B cell (primary cell): ENCODE measurements at regions not wholly inside any gene's neighbourhood (a gene's known extent, or its start where the extent isn't known, plus 50 kb on each side); places are given as distances from the start of the nearest gene placed in this dataset.

Experiments used
- ATAC-seq: fragments of 200-7000 bp; cut with Tn5 transposase; one replicate; pipeline ENCODE4 v1.10.0; 2021; ENCODE audit warnings: low read depth, mild to moderate bottlenecking, moderate number of reproducible peaks, moderate library complexity
- CTCF ChIA-PET: fragments of 350-600 bp; sonication (Branson Sonifier 250); formaldehyde crosslinking; loops from one replicate; lab custom pipeline; 2021; ENCODE audit warnings: antibody characterized with exemption, inconsistent platforms; lab: Charles Lee
- POLR2A ChIA-PET: fragments of 350-600 bp; sonication (Branson Sonifier 250); formaldehyde crosslinking; loops from one replicate; lab custom pipeline; 2021; ENCODE audit warnings: antibody characterized with exemption; lab: Charles Lee
- DNase-seq: peaks from one replicate; pipeline ENCODE4 v3.0.0; 2013
- H2AFZ ChIP-seq: 2 replicates; pipeline ENCODE4 v1.6.1; 2012; ENCODE audit warnings: mild to moderate bottlenecking, low read depth, low read length; ENCODE audit not compliant: insufficient read depth, poor library complexity, severe bottlenecking
- H3K27ac ChIP-seq, 2 donors: 1 replicate in 1 of 2; 2 replicates in 1 of 2; pipeline ENCODE4 v1.5.1; 2012 to 2013; ENCODE audit warnings: low read length in 2 of 2, mild to moderate bottlenecking in 2 of 2, moderate library complexity in 1 of 2
- H3K27me3 ChIP-seq, 4 experiments: fragments of 200-600 bp in 1 of 4; sonication (generic) in 1 of 4; replicated peaks in 1 of 4; 1 replicate in 2 of 4; 2 replicates in 2 of 4; pipeline versions ENCODE4 v1.6.1 to v1.7.0; 2013 to 2016; ENCODE audit warnings: low read length in 3 of 4, mild to moderate bottlenecking in 2 of 4, mixed read lengths in 1 of 4, moderate library complexity in 1 of 4; ENCODE audit not compliant: insufficient read depth in 4 of 4, control insufficient read depth in 3 of 4; ENCODE audit errors: control extremely low read depth in 1 of 4
- H3K36me3 ChIP-seq, 2 experiments: replicated peaks in 1 of 2; 1 replicate in 1 of 2; 2 replicates in 1 of 2; pipeline versions ENCODE4 v1.6.1 to v1.7.1; 2013; ENCODE audit warnings: low read length in 1 of 2; ENCODE audit not compliant: insufficient read depth in 2 of 2, control insufficient read depth in 1 of 2; ENCODE audit errors: control extremely low read depth in 1 of 2, extremely low read depth in 1 of 2
- H3K4me1 ChIP-seq, 2 donors: fragments of 200-600 bp in 1 of 2; sonication (generic) in 1 of 2; 1 replicate in 1 of 2; 2 replicates in 1 of 2; pipeline versions ENCODE4 v1.5.1 to v1.6.1; 2013 to 2017; ENCODE audit warnings: low read length in 2 of 2; ENCODE audit not compliant: control insufficient read depth in 2 of 2, insufficient read depth in 2 of 2
- H3K4me2 ChIP-seq: replicated peaks from 2 replicates; pipeline ENCODE3; 2012; ENCODE audit warnings: mild to moderate bottlenecking, low read depth, low read length; ENCODE audit not compliant: poor library complexity, severe bottlenecking
- H3K4me3 ChIP-seq, 5 experiments: fragments of 200-600 bp in 1 of 5; sonication (generic) in 1 of 5; 1 replicate in 3 of 5; 2 replicates in 2 of 5; pipeline versions ENCODE4 v1.5.1 to v1.7.0; 2011 to 2016; ENCODE audit warnings: low read length in 4 of 5, mild to moderate bottlenecking in 4 of 5, low read depth in 2 of 5, control low read depth in 1 of 5, moderate library complexity in 1 of 5; ENCODE audit not compliant: insufficient read depth in 1 of 5; ENCODE audit errors: control extremely low read depth in 1 of 5, extremely low read depth in 1 of 5
- H3K79me2 ChIP-seq: fragments of 200-600 bp; sonication (generic); one replicate; pipeline ENCODE4 v1.6.0; 2016; ENCODE audit warnings: low read length; ENCODE audit not compliant: control insufficient read depth, insufficient read depth
- H3K9ac ChIP-seq: fragments of 200-600 bp; sonication (generic); 2 replicates; pipeline ENCODE4 v1.6.1; 2017; ENCODE audit warnings: mild to moderate bottlenecking, low read length, moderate library complexity
- H3K9me3 ChIP-seq, 3 donors: one replicate each; pipeline versions ENCODE4 v1.6.1 to v1.7.1; 2013; ENCODE audit warnings: low read length in 2 of 3; ENCODE audit not compliant: control insufficient read depth in 2 of 3, insufficient read depth in 1 of 3; ENCODE audit errors: control extremely low read depth in 1 of 3
- H4K20me1 ChIP-seq: 2 replicates; pipeline ENCODE4 v1.6.0; 2012; ENCODE audit warnings: mild to moderate bottlenecking, low read length; ENCODE audit not compliant: insufficient read depth, control insufficient read depth, poor library complexity, severe bottlenecking
- H3K27ac Mint-ChIP-seq: one replicate; pipeline ENCODE4 v1.8.0; 2021; ENCODE audit warnings: mixed read lengths
- H3K27me3 Mint-ChIP-seq: one replicate; pipeline ENCODE4 v1.8.0; 2021; ENCODE audit warnings: mixed read lengths
- H3K4me1 Mint-ChIP-seq: one replicate; pipeline ENCODE4 v1.8.0; 2021; ENCODE audit warnings: mixed read lengths
- H3K4me3 Mint-ChIP-seq: one replicate; pipeline ENCODE4 v1.8.0; 2021; ENCODE audit warnings: mixed read lengths
- H3K9me3 Mint-ChIP-seq: one replicate; pipeline ENCODE4 v1.8.0; 2022; ENCODE audit warnings: mixed read lengths; ENCODE audit not compliant: insufficient read depth
- CTCF ChIP-seq: fragments of 200-600 bp; IDR thresholded peaks from one replicate; pipeline ENCODE4 v1.8.0; 2022; ENCODE audit warnings: antibody characterized with exemption, mild to moderate bottlenecking
- EZH2 ChIP-seq: IDR thresholded peaks from 2 replicates; pipeline ENCODE4 v1.6.1; 2012; ENCODE audit warnings: borderline replicate concordance, low read depth, mild to moderate bottlenecking, moderate library complexity, low read length; ENCODE audit not compliant: insufficient read depth, poor library complexity, severe bottlenecking
- WGBS: methylation state at CpG from one replicate; pipeline ENCODE4 v1.1.5; 2013; ENCODE audit warnings: missing lambda C conversion rate; ENCODE audit not compliant: insufficient coverage; 5-methylcytosine and 5-hydroxymethylcytosine counted together
- intact Hi-C: fragments of 100-400 bp; cut with micrococcal nuclease; formaldehyde crosslinking; loops from one replicate; pipeline ENCODE4 v1.10.0; 2022

DNA sequence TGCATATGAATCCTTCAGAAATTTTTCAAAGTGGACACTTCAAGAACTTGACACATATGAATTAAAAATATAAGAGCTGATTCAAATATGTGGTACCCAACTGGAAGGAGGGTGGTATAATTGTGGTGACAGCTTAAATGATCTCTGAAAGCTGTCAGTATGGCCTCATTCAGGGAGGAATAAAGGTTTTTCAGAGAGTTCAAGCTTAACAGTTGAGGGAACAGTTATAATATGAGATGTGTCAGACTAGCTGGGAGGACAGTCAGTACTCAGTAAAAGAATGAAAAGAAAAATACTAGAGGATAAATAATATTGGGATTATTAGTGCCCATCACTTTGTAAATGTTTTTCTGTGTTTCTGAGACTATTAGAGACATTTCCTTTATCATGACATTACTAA, 277.5 kb downstream of the RASSF9 start:
- Histone ChIP-seq H3K9ac (no peak overlapping the region), H3K27me3 (no peaks in the 10 kb centered on the region), H2AFZ (no peak overlapping the region), H3K79me2 (no peaks in the 10 kb centered on the region), H3K4me1 (no peaks in the 10 kb centered on the region), H3K4me2 (no peak overlapping the region), H3K36me3 (no peaks in the 10 kb centered on the region), H3K27ac (no peak overlapping the region), H4K20me1 (no peaks in the 10 kb centered on the region), H3K9me3 (no peaks in the 10 kb centered on the region), H3K4me3 (no peak overlapping the region)
- Mint-ChIP-seq H3K27ac (no peak overlapping the region), H3K4me3 (no peak overlapping the region), H3K27me3 (no peaks in the 10 kb centered on the region), H3K9me3 (no peaks in the 10 kb centered on the region), H3K4me1 (no peaks in the 10 kb centered on the region)
- ATAC-seq (no peak), DNase-seq (no peak)
- POLR2A ChIA-PET = no interaction called here
- intact Hi-C loops = no loop called here
- TF ChIP-seq EZH2 (no peak), CTCF (no peak)
- CTCF ChIA-PET = no interaction called here

GRCh38 chr12:85559127-85559526, 277.1 kb downstream of the RASSF9 start:
- no peak for TF ChIP-seq EZH2
- no peak for TF ChIP-seq CTCF
- H3K9me3 ChIP-seq = no peaks in the 10 kb centered on the region
- no peaks in the 10 kb centered on the region for H4K20me1 ChIP-seq
- H3K79me2 ChIP-seq = no peaks in the 10 kb centered on the region
- no peaks in the 10 kb centered on the region for H3K27me3 ChIP-seq
- ChIA-PET POLR2A (no interaction called here), CTCF (no interaction called here)
- no peaks in the 10 kb centered on the region for H3K36me3 ChIP-seq
- no peaks in the 10 kb centered on the region for H3K27me3 Mint-ChIP-seq
- H3K27ac ChIP-seq = no peak overlapping the region
- H3K4me1 ChIP-seq = no peaks in the 10 kb centered on the region
- no peaks in the 10 kb centered on the region for H3K9me3 Mint-ChIP-seq
- no peak for DNase-seq
- no peak overlapping the region for H3K9ac ChIP-seq
- no peak for ATAC-seq
- no peak overlapping the region for H3K4me3 Mint-ChIP-seq
- no peak overlapping the region for H3K4me3 ChIP-seq
- H3K4me1 Mint-ChIP-seq = no peaks in the 10 kb centered on the region
- WGBS = no CpG with 5 or more reads among the region's 2 CpGs
- H2AFZ ChIP-seq = no peak overlapping the region
- intact Hi-C loops = no loop called here
- H3K27ac Mint-ChIP-seq = no peak overlapping the region
- H3K4me2 ChIP-seq = no peak overlapping the region
